Smooth muscle cell of the brain vasculature (primary cell): ENCODE measurements at regions not wholly inside any gene's neighbourhood (a gene's known extent, or its start where the extent isn't known, plus 50 kb on each side); places are given as distances from the start of the nearest gene placed in this dataset.
"Not testable (repeated sequence)": the region's sequence is repeated elsewhere in the genome, so short reads cannot be mapped to it uniquely, and the experiment has no call there.

Experiments used
- DNase-seq: peaks from one replicate; pipeline ENCODE4 v3.0.0-alpha.2; 2012; ENCODE audit warnings: low read depth, low spot score

- DNase-seq, result no peak
Measured at GRCh38 chr5:68966596-68966995, 127.2 kb upstream of the SLC30A5 start.

- DNase-seq, result no peak
Measured at GRCh38 chr5:68968429-68968828, 125.4 kb upstream of the SLC30A5 start.

DNA sequence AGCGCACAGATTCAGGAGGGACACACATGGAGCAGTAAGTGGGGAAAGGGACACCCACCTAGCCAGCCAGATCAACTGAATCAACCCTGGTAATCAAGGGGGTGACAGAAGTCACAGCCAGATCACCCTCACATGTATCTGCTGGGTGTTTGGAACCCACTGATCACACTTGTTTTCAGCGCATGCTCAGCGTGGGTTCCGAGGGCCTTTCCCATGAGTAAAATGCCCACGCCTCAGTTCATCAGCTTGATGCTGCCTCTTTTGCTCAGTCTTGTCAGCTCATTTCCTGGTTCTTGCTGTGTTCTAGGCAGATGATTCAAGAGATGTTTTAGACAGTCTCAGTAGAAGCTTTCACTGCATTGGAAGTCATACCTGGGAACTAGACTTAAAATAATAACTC lies 123.2 kb upstream of the SLC30A5 start:
- no peak for DNase-seq

GRCh38 chr5:68973696-68974095 lies 120.1 kb upstream of the SLC30A5 start:
- DNase-seq, result no peak

GRCh38 chr5:68983043-68983442 lies 110.8 kb upstream of the SLC30A5 start:
- DNase-seq, result no peak

DNA sequence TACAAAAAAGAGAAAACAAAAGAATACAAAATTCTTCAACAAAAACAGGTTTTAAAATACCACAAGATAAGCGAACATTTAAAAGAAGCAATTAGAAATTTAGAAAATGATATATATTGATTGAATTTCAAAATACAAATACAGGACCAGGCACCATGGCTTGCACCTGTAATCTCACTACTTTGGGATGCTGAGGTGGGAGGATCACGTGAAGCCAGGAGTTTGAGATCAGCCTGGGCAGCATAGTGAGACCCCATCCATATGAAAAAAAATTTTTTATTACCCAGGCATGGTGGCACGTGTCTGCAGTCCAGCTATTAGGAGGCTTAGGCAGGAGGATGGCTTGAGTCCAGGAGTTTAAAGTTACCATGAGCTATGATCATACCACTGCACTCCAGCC lies 109.9 kb upstream of the SLC30A5 start:
- DNase-seq, result no peak

DNA sequence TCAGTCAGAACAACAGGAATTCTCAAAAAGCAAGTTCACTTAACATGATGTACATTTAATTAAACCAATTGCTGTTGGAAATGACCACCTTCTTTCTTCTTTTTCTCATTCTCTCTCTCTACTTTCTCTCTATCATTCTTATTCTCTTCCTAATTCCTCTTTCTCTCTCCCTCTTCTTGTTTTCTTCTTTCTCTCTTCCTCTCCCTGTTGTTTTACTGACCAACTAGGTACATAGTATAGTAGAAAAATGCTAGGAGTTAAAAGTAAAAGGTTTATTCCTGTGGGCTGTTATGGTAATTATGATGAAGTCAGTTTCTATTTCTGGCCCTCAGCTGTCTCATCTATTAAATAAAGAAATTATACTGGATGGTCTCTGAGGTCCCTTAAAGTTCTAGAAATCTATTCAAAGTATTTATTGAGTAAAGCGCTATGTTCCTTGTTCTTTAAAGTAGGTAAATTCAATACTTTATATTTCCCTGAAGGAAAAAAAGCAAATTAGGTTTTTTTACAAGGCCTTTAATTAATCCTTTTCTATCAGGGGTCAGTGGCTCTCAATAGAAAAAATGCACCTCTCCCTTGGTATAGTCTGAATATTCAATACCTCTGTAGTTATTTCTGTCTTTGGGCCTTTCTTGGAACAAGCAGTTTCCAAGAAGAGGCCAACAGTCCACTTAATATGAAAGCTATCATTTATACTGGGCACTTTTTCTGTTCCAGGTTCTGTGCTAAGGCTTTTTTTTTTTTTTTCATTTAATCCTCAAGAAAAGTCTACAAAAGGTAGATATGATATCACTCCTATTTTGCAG lies 102.3 kb upstream of the SLC30A5 start:
- no peak for DNase-seq

- no peak for DNase-seq
Measured at GRCh38 chr5:68994645-68995044, 99.2 kb upstream of the SLC30A5 start.

- no peak for DNase-seq
Measured at GRCh38 chr5:68995845-68996545, 97.8 kb upstream of the SLC30A5 start.

GRCh38 chr5:68999181-68999580 lies 94.6 kb upstream of the SLC30A5 start:
- no peak for DNase-seq

DNA sequence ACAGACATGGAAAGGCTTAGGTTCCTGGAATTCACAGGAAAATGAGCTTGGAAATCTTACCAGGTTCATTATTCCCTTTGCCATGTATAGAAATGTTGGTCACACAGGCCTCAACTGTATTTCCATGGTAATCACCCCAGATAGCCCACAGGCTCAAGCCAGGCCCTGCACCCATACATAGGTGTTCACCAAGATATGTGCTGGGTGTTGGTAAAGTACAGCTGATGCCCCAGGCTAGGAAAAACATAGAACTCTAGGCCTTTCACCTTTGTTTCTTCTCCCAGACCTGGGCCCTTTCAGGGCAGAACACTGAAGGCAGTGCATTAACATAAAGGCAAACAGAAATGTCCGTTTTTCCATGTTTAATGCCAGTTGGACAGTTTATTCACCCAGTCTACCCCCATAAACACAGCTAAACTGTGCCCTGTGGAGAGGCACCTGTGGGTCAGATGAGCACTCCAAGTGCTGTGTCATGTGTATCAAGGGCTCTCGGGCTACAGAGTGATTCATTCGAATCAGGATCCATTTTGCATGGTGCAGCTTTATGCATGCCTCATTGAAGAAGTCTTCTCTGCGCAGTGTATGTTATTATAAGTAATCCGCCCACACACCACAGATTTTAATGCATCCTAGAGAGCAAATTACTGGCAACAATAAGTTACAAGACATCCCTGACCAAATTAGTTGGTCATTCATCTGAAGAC lies 93.4 kb upstream of the SLC30A5 start:
- DNase-seq, result no peak

GRCh38 chr5:69000949-69001348 lies 92.9 kb upstream of the SLC30A5 start:
- DNase-seq, result no peak

DNA sequence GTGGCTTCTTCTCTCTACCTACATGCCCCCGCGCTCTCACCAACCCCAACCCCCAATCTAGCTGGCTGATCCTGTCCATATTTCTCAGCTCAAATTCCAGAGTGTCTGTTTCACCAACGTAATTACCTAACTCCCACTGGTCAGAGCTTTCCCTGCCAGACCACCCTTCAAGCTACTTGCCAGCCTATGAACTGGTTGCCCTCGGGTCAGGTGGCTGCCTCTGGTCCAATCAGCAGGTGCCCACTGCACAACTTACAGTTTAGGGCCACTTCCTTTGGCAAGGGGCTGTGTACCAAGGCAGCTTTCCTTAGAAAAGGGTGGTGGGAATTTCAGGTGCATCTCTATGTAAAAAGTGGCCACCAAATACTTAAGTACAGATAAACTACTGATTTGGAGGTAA lies 92.2 kb upstream of the SLC30A5 start:
- DNase-seq, result no peak

DNA sequence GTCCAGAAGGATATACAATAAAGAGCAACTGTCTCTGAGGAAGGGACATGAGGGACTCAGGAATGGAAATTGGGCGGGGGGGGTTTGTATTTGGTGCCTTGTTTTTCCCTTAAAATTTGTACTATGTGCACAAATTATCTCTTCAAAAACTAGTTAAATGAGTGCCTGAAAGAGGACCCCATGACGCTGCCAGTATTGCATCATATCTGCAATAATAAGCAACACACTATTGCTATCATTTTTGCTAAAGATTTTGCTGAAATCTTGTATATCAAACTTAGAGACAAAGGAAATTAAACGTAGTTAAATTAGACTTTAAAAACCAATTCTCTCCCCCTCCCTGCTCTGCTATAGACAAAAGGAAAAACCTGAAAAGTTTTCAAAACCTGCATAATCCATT lies 89.7 kb upstream of the SLC30A5 start:
- DNase-seq, result no peak

DNA sequence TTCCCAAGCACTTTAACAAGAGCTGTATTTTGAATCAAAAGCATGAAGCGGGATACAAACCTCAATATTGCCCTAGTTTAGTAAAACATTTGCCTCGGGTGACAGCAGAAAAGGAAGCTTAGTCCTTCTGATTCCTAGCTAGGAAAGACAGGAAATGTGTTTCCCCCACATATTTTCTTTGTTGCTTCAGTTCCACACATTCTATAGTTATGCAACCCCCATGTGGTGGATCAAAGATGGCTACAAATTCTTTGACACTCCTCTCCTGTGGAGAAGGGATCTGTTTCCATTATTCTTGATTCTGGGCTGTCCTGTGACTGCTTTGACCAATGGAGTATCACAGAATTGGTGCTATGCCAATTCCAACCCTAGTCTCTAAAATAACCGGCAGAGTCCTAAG lies 89.1 kb upstream of the SLC30A5 start:
- DNase-seq, result no peak

DNA sequence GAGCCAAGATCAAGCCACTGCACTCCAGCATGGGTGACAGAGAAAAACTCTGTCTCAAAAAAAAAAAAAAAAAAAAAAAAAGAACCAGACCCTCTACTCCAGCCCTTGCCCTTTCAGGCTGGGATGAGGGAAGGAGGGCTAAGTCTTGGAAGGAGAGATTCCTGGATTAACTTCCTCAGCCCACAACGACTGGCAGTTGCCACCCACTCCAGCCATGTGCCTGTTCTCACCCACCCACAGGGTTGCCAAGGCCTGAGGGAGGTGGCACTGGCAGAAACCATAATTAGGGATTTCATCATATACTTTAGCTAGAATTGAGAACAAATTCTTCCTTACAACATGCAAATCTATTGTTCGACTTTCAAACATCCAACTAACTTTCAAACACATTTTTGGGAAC lies 87.8 kb upstream of the SLC30A5 start:
- no peak for DNase-seq

DNA sequence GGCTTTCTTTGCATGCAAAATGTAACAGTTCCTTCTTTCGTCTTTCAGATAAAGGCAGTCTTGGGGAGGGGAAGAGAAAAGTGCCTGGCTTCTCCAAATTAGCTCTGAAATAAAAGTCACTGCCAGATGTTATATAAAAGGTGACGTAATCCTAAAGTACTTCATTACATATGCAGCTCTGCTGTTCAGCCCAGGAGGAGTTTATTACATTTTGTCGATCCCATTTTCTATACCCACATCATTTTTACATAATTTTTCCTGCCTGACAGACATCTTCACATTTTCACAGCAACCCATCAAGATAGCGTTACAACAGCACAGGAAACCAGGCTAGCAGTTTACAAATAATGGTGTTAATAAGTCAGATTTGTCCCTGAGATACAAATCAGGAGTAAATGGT lies 86.7 kb upstream of the SLC30A5 start:
- DNase-seq, result no peak

- DNase-seq, result no peak
Measured at GRCh38 chr5:69007726-69008368, 86.0 kb upstream of the SLC30A5 start.

- DNase-seq, result no peak
Measured at GRCh38 chr5:69010476-69010875, 83.3 kb upstream of the SLC30A5 start.

GRCh38 chr5:69011910-69012309 lies 81.9 kb upstream of the SLC30A5 start:
- no peak for DNase-seq

DNA sequence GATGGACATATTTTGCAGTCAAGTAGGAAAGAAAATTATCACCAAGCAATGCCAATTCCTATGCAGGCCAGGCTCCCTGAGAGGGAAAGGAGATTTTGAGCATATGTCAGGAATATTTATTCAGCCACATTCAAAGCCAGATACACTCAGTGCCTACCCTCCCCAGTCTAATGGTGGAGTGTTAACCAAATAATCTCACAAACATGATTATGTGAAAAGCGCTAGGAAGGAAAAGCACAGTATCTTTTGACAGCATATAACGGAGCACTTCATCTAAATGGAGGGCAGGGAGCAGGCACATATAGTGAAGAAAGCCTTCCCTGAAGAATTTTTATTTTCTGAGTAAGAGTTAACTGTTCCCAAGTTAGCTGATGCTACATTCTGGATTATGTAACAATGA lies 80.3 kb upstream of the SLC30A5 start:
- DNase-seq, result no peak

DNA sequence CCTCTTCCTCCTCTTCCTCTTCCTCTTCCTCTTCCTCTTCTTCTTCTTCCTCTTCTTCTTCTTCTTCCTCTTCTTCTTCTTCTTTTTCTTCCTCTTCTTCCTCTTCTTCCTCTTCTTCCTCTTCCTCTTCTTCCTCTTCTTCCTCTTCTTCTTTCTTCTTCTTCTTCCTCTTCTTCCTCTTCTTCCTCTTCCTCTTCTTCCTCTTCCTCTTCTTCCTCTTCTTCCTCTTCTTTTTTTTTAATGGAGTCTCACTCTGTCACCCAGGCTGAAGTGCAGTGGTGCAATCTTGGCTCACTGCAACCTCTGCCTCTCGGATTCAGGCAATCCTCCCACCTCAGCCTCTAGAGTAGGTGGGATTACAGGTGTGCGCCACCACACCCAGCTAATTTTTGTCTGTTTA lies 79.8 kb upstream of the SLC30A5 start:
- DNase-seq, result not testable (repeated sequence)
